ENCODE measurements at regions not wholly inside any gene's neighbourhood (a gene's known extent, or its start where the extent isn't known, plus 50 kb on each side); places are given as distances from the start of the nearest gene placed in this dataset.
A peak's percentile ranks its signal among the peaks of the same experiment; 100 is the strongest.
"Not testable (repeated sequence)": the region's sequence is repeated elsewhere in the genome, so short reads cannot be mapped to it uniquely, and the experiment has no call there.

DNA sequence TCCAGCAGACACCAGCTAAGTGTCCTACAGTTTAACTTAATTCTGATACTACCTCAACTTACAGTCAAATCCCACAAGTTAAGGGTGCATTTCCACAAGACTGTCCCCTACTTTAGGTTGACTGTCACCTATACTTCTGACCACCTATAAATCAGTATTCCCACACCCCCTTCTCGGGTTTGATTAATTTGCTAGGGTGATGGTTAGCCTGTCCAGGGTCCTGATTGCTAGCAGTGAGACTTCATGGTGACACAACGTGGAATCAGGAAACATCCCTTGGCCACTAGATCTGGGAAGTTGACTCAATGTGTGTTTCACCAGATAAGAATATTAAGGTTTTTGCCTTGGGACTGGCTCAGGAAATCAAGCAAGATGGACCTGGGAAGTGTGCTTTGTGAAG, 88.4 kb downstream of the OR13A1 start:
- Mint-ChIP-seq H3K27me3 (peaks cover 9% of the 10 kb centered on the region), H3K4me1 (ENCODE audit: low read depth) (no peaks in the 10 kb centered on the region), H3K4me3 (no peak overlapping the region), H3K27ac (no peak overlapping the region), H3K9me3 (peaks cover 9% of the 10 kb centered on the region), H3K36me3 (ENCODE audit: low read depth) (no peaks in the 10 kb centered on the region)
- TF ChIP-seq CTCF (IDR thresholded peaks at IDR 0.05): no peak
- intact Hi-C loops (cut with micrococcal nuclease): no loop called here
- no peak for DNase-seq
- CTCF ChIA-PET: interaction anchor here (1.3 to 1.9 kb wide), 2 partner anchors 14 to 23 kb away, joined by 3 to 5 read pairs; no protein-coding TSS in a partner anchor
- POLR2A ChIA-PET: no interaction called here
- ATAC-seq: no peak

DNA sequence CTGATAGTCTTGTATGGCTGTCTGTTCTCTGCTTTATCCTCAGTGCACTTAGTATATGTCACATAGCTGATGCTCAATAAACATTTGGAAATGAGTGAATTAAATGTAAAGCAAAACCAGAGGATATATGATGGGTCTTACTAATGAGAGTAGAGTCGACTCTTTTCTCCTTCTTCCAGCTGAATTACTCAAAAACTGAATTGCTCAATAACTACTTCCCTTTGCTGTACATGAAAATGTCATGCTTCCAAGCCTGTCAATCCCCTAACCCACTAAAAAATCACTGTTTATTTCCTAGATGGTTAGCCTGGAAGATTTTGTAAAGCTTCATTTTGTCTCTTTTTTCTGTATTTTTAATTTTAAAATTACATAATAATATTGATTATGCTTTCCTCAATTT, 88.0 kb downstream of the OR13A1 start:
- POLR2A ChIA-PET: no interaction called here
- H3K27ac Mint-ChIP-seq: no peak overlapping the region
- peaks cover 9% of the 10 kb centered on the region for H3K9me3 Mint-ChIP-seq
- H3K27me3 Mint-ChIP-seq: peaks cover 9% of the 10 kb centered on the region
- intact Hi-C loops (cut with micrococcal nuclease): no loop called here
- CTCF ChIA-PET: interaction anchor here (1.3 to 1.9 kb wide), 3 partner anchors 11 to 23 kb away, joined by 3 to 5 read pairs (median 5); no protein-coding TSS in a partner anchor
- H3K4me3 Mint-ChIP-seq: no peak overlapping the region
- no peaks in the 10 kb centered on the region for H3K4me1 Mint-ChIP-seq (ENCODE audit: low read depth)
- TF ChIP-seq CTCF (IDR thresholded peaks at IDR 0.05): no peak
- no peaks in the 10 kb centered on the region for H3K36me3 Mint-ChIP-seq (ENCODE audit: low read depth)
- no peak for ATAC-seq
- no peak for DNase-seq

DNA sequence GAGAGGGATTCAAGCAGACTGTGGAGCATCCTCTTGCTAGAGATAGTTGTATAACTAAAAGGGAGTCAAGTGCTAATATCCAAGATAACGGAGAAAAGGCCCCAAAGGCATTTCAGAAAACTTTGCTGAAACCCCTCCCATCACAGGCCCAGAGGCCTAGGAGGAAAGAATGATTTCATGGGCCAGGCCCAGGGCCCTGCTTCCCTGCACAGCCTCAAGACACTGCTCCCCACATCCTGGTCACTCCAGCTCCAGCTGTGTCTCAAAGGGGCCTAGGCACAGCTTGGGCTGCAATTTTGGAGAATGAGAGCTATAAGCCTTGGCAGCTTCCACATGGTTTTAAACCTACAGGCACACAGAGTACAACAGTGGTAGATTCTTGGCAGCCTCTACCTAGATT, 85.6 kb downstream of the OR13A1 start:
- Mint-ChIP-seq H3K27ac (no peak overlapping the region), H3K9me3 (peaks cover 9% of the 10 kb centered on the region), H3K27me3 (peaks cover 11% of the 10 kb centered on the region), H3K4me1 (ENCODE audit: low read depth) (no peaks in the 10 kb centered on the region), H3K4me3 (no peak overlapping the region), H3K36me3 (ENCODE audit: low read depth) (no peaks in the 10 kb centered on the region)
- CTCF ChIA-PET: interaction anchor here (1.1 kb wide), 1 partner anchor 12 kb away, joined by 3 read pairs; no protein-coding TSS in a partner anchor
- DNase-seq: no peak
- ATAC-seq: no peak
- POLR2A ChIA-PET: interaction anchor here (0.5 kb wide), 1 partner anchor 84 kb away, joined by 3 read pairs; no protein-coding TSS in a partner anchor
- intact Hi-C loops (cut with micrococcal nuclease): loop anchor here (10.0 kb wide), 1 partner anchor 225 kb away; the partner anchor contains the start of gene ZNF22
- TF ChIP-seq CTCF (IDR thresholded peaks at IDR 0.05): no peak

DNA sequence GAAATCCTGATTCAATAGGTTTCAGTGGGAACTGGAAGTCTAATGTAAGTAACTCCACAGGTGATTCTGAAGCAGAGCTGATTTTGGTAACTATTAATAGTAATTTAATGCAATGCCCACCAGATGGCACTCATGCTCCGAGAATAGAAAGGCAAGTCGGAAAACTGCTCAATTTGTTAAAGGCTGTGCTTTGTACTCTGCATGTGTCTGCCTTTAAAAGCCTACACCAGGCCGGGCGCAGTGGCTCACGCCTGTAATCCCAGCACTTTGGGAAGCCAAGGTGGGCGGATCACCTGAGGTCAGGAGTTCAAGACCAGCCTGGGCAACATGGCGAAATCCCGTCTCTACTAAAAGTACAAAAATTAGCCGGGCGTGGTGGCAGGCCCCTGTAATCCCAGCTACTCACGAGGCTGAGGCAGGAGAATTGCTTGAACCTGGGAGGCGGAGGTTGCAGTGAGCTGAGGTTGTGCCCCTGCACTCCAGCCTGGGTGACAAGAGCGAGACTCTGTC, 80.1 kb downstream of the OR13A1 start:
- H3K27me3 Mint-ChIP-seq; H3K36me3 Mint-ChIP-seq (ENCODE audit: low read depth); H3K9me3 Mint-ChIP-seq; H3K4me3 Mint-ChIP-seq; H3K4me1 Mint-ChIP-seq (ENCODE audit: low read depth); H3K27ac Mint-ChIP-seq: not testable (repeated sequence)
- ChIA-PET POLR2A (interaction anchor here (0.9 kb wide), 1 partner anchor 11 kb away, joined by 3 read pairs; no protein-coding TSS in a partner anchor), CTCF (interaction anchor here (0.6 to 3.3 kb wide), 22 partner anchors 8 to 785 kb away, joined by 3 to 28 read pairs (median 4); no protein-coding TSS in a partner anchor)
- DNase-seq: peak; percentile 68
- peak; percentile 72 for ATAC-seq
- intact Hi-C loops (cut with micrococcal nuclease): loop anchor here (10.0 kb wide), 1 partner anchor 231 kb away; the partner anchor contains the start of gene ZNF22

DNA sequence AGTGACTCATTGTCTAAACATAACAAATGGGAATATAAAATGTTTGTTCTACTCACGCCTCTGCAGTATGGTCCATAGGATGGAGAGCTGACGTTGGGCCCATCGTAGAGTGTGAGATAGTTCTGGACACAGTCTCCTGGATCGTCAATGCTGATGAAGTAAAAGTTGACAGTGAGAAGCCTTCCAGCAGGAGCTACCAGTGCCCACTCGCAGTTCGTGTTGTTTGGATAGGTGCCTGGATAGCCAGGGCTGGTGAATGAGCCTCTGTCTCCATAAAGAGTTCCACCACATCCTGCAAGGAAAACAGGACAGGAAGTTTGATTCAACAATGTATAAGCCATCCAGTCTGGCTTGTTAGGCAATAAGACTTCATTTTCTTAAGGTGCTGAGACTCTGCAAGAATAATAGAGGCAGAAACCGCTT, 79.6 kb downstream of the OR13A1 start:
- Mint-ChIP-seq H3K36me3 (ENCODE audit: low read depth) (no peaks in the 10 kb centered on the region), H3K4me3 (no peak overlapping the region), H3K9me3 (no peaks in the 10 kb centered on the region), H3K27ac (no peak overlapping the region), H3K27me3 (peaks cover 4% of the 10 kb centered on the region), H3K4me1 (ENCODE audit: low read depth) (peaks cover 7% of the 10 kb centered on the region)
- DNase-seq (no peak), ATAC-seq (no peak)
- POLR2A ChIA-PET: no interaction called here
- CTCF ChIA-PET: interaction anchor here (0.6 to 3.3 kb wide), 12 partner anchors 9 to 241 kb away, joined by 3 to 28 read pairs (median 6); no protein-coding TSS in a partner anchor
- TF ChIP-seq CTCF (IDR thresholded peaks at IDR 0.05): no peak
- intact Hi-C loops (cut with micrococcal nuclease): loop anchor here (10.0 kb wide), 1 partner anchor 231 kb away; the partner anchor contains the start of gene ZNF22
